ENCODE measurements at regions not wholly inside any gene's neighbourhood (a gene's known extent, or its start where the extent isn't known, plus 50 kb on each side); places are given as distances from the start of the nearest gene placed in this dataset.

DNA sequence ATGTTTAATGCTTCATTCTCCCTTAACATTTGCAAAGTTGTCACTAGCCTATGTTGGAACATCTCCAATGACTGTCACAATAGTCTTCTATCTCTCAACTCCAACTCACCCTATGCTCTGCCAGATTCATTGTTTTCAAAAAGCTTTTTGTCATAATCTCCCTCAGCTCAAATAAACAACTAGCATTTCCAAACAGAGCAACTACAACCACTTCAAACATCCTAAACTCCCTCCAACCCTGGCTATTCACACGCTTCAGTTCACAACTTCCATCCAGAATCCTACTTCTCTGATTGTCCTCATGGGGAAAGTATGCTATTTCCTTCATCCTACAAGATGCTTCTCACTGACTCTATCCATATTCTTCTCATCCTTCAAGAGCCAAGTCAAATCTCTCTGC, 139.2 kb upstream of the VRK2 start:
- TF ChIP-seq EZH2phosphoT487 (IDR thresholded peaks at IDR 0.05; ENCODE audit: insufficient read depth, low read depth), result no peak
- TF ChIP-seq EZH2 (IDR thresholded peaks at IDR 0.05; ENCODE audit: insufficient read depth, poor library complexity, severe bottlenecking), result no peak

Data from GM23248 (cell line).